Gastroesophageal sphincter (tissue), 3 donors: ENCODE measurements at regions not wholly inside any gene's neighbourhood (a gene's known extent, or its start where the extent isn't known, plus 50 kb on each side); places are given as distances from the start of the nearest gene placed in this dataset.

Source experiments
- EP300 ChIP-seq: sonication (generic); formaldehyde crosslinking; IDR thresholded peaks from one replicate; pipeline ENCODE4 v1.6.1; 2017; ENCODE audit warnings: antibody characterized with exemption, mild to moderate bottlenecking
- POLR2A ChIP-seq, 2 donors: fragments of 450-650 bp; IDR thresholded peaks; one replicate each; pipeline ENCODE4 v1.6.1; 2017; ENCODE audit warnings: antibody characterized with exemption in 2 of 2, mild to moderate bottlenecking in 2 of 2, moderate library complexity in 1 of 2
- POLR2AphosphoS5 ChIP-seq: sonication (generic); formaldehyde crosslinking; IDR thresholded peaks from one replicate; pipeline ENCODE4 v1.6.1; 2017; ENCODE audit warnings: antibody characterized with exemption
- TF ChIP-seq, protein P1 (sequence below), 4 experiments: fragments of 200-600 bp in 2 of 4; fragments of 450-650 bp in 2 of 4; sonication (generic) in 1 of 4; IDR thresholded peaks; one replicate each; pipeline ENCODE4 v1.5.1; 2017 to 2019; ENCODE audit warnings: antibody characterized with exemption in 4 of 4, mild to moderate bottlenecking in 2 of 4, moderate library complexity in 2 of 4

DNA sequence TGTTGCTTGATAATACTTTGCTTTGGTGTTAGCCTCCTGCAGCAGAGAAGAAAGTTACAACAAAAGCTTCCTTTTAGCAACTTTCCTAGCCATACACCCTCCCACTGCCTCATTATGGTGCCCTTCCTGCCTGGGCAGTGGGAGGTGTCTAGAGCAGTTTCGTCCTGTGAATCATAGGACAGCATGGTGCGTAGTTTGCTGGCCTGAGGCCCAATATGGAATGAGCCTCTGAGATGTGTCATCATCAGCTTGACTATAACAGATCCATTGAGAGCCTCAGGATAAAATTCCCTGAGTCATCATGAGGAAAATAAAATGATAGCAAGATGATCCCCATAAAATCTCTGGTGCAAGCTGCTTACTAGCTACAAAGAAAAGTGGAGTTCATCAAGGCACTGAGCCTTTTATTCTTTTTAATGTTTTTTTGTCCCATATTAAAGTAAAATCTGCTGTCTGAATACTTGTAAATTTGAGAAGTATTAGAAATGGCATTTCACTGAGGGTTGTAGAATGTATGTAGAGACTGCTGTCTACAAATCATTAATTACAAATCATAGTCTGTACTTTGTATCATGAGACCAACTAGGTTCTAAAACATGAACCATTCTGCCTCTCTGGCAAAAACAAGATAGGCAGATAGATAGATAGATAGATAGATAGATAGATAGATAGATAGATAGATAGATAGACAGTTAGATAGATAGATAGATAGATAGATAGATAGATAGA lies 303.0 kb upstream of the PDE4D start:
- TF ChIP-seq, protein P1, sequence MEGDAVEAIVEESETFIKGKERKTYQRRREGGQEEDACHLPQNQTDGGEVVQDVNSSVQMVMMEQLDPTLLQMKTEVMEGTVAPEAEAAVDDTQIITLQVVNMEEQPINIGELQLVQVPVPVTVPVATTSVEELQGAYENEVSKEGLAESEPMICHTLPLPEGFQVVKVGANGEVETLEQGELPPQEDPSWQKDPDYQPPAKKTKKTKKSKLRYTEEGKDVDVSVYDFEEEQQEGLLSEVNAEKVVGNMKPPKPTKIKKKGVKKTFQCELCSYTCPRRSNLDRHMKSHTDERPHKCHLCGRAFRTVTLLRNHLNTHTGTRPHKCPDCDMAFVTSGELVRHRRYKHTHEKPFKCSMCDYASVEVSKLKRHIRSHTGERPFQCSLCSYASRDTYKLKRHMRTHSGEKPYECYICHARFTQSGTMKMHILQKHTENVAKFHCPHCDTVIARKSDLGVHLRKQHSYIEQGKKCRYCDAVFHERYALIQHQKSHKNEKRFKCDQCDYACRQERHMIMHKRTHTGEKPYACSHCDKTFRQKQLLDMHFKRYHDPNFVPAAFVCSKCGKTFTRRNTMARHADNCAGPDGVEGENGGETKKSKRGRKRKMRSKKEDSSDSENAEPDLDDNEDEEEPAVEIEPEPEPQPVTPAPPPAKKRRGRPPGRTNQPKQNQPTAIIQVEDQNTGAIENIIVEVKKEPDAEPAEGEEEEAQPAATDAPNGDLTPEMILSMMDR (IDR thresholded peaks at IDR 0.05): no peak
- no peak for TF ChIP-seq POLR2AphosphoS5
- no peak for TF ChIP-seq POLR2A (IDR thresholded peaks at IDR 0.05)
- no peak for TF ChIP-seq EP300
